ENCODE measurements at regions not wholly inside any gene's neighbourhood (a gene's known extent, or its start where the extent isn't known, plus 50 kb on each side); places are given as distances from the start of the nearest gene placed in this dataset.

DNA sequence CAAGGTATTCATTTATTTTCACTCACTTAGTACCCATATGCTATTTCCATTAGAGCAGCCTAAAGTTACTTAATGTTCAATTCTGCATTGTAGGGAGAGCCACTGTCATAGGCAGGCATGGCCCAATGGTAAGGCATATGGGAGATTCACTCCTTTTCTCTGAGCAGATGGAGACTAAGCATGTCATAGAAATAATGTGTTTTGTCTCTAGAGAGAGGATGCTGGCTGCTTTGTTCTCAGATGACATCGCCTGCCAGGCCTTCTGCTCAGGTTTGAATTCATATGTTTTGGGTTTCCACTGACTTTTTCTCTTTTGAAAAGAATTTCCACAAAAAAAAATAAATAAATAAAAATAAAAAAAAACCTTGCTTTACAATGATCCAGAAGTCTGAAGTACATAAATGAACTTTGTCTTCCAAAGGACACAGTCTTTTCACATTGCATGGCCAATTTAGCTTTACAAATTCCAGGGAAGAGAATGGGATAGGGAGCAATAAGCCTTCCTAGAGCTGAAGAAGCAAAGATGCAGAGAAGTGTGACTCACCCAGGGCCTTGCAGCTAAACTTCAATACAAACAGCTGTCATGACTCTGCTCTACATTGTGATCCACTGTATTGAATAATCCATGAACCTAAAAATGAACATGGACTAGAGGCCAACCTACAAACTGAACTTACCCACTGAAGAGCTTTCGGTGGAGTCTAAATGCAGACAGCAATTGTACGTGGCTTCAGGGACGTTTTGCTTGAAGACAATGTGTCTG is 422.5 kb downstream of the CMPK2 start:
- intact Hi-C loops (cut with micrococcal nuclease; ENCODE audit: unreplicated experiment): no loop called here

DNA sequence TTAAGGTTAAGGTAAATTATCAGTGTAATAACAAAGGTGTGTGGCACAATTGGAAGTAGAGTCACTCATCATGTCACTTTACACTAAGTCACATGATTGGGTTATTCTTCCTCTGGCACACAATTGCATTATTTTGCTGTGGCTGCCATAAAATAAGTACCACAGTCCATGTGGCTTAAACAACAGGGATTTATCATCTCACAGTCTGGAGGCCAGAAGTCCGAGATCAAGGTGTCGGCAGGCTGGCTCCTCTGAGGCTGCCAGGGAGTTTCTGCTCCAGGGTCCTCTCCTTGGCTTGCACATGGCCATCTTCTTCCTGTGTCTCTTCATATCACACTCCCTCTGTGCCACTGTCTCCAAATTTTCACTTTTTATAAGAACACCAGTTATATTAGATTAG is 421.2 kb downstream of the CMPK2 start:
- CTCF ChIA-PET: no interaction called here
- POLR2A ChIA-PET: no interaction called here

More for the DNA sequence above, 422.5 kb downstream of the CMPK2 start:
- TF ChIP-seq SIN3A (IDR thresholded peaks at IDR 0.05; ENCODE audit: borderline replicate concordance, insufficient read depth, low read depth, low read length) (no peak), REST (IDR thresholded peaks at IDR 0.05; ENCODE audit: insufficient read depth in 1 of 2, low read depth in 2 of 2, low read length in 1 of 2) (no peak), POLR2AphosphoS5 (IDR thresholded peaks at IDR 0.05; ENCODE audit: low read depth, low read length) (no peak), TCF7L2 (IDR thresholded peaks at IDR 0.05; ENCODE audit: low read depth, low read length) (no peak)
- TF ChIP-seq, protein P1, sequence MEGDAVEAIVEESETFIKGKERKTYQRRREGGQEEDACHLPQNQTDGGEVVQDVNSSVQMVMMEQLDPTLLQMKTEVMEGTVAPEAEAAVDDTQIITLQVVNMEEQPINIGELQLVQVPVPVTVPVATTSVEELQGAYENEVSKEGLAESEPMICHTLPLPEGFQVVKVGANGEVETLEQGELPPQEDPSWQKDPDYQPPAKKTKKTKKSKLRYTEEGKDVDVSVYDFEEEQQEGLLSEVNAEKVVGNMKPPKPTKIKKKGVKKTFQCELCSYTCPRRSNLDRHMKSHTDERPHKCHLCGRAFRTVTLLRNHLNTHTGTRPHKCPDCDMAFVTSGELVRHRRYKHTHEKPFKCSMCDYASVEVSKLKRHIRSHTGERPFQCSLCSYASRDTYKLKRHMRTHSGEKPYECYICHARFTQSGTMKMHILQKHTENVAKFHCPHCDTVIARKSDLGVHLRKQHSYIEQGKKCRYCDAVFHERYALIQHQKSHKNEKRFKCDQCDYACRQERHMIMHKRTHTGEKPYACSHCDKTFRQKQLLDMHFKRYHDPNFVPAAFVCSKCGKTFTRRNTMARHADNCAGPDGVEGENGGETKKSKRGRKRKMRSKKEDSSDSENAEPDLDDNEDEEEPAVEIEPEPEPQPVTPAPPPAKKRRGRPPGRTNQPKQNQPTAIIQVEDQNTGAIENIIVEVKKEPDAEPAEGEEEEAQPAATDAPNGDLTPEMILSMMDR (IDR thresholded peaks at IDR 0.05): no peak
- ATAC-seq (no peak), DNase-seq (ENCODE audit: low read depth, low spot score) (no peak)
- Histone ChIP-seq H3K9me3 (ENCODE audit: control insufficient read depth, insufficient read depth, low read depth, low read length) (no peaks in the 10 kb centered on the region), H3K36me3 (ENCODE audit: control insufficient read depth, insufficient read depth, low read length) (no peaks in the 10 kb centered on the region), H3K27ac (ENCODE audit: low read length) (no peak overlapping the region), H3K27me3 (ENCODE audit: control insufficient read depth, insufficient read depth, low read length) (no peaks in the 10 kb centered on the region), H3K4me3 (ENCODE audit: low read depth in 2 of 2, low read length in 2 of 2) (no peak overlapping the region), H3K4me1 (ENCODE audit: control insufficient read depth, insufficient read depth, low read length) (no peaks in the 10 kb centered on the region)
- ChIA-PET CTCF (no interaction called here), POLR2A (no interaction called here)
- no TSS peak for BruUV-seq (replicated peaks)
- in situ Hi-C loops (cut with HindIII; ENCODE audit: low pct_unique_long_range_greater_than_20kb, low sequenced_read_pairs): no loop called here

More for the DNA sequence above, 421.2 kb downstream of the CMPK2 start:
- Histone ChIP-seq H3K36me3 (ENCODE audit: control insufficient read depth, insufficient read depth, low read length) (no peaks in the 10 kb centered on the region), H3K4me1 (ENCODE audit: control insufficient read depth, insufficient read depth, low read length) (no peaks in the 10 kb centered on the region), H3K4me3 (ENCODE audit: low read depth in 2 of 2, low read length in 2 of 2) (no peak overlapping the region), H3K27ac (ENCODE audit: low read length) (no peak overlapping the region), H3K27me3 (ENCODE audit: control insufficient read depth, insufficient read depth, low read length) (no peaks in the 10 kb centered on the region), H3K9me3 (ENCODE audit: control insufficient read depth, insufficient read depth, low read depth, low read length) (no peaks in the 10 kb centered on the region)
- DNase-seq (ENCODE audit: low read depth, low spot score): no peak
- ATAC-seq: no peak
- TF ChIP-seq POLR2AphosphoS5 (IDR thresholded peaks at IDR 0.05; ENCODE audit: low read depth, low read length) (no peak), REST (IDR thresholded peaks at IDR 0.05; ENCODE audit: insufficient read depth in 1 of 2, low read depth in 2 of 2, low read length in 1 of 2) (no peak), SIN3A (IDR thresholded peaks at IDR 0.05; ENCODE audit: borderline replicate concordance, insufficient read depth, low read depth, low read length) (no peak), TCF7L2 (IDR thresholded peaks at IDR 0.05; ENCODE audit: low read depth, low read length) (no peak)
- TF ChIP-seq, protein P1 (IDR thresholded peaks at IDR 0.05): no peak
- in situ Hi-C loops (cut with HindIII; ENCODE audit: low pct_unique_long_range_greater_than_20kb, low sequenced_read_pairs): no loop called here
- no TSS peak for BruUV-seq (replicated peaks)
- intact Hi-C loops (cut with micrococcal nuclease; ENCODE audit: unreplicated experiment): no loop called here
